Cardiac muscle cell (in vitro differentiated cells and primary cell): ENCODE measurements at regions not wholly inside any gene's neighbourhood (a gene's known extent, or its start where the extent isn't known, plus 50 kb on each side); places are given as distances from the start of the nearest gene placed in this dataset.
A peak's percentile ranks its signal among the peaks of the same experiment; 100 is the strongest.

Source experiments
- DNase-seq, 2 donors: peaks; one replicate each; pipeline versions ENCODE4 v3.0.0 to v3.0.0-alpha.2; 2010 to 2017; ENCODE audit warnings: low read depth in 1 of 2, low spot score in 1 of 2
- H3K27ac ChIP-seq: fragments of 200-600 bp; sonication (generic); 2 replicates; pipeline ENCODE4 v1.5.1; 2016
- H3K27me3 ChIP-seq: fragments of 200-600 bp; sonication (generic); 2 replicates; pipeline ENCODE4 v1.6.0; 2016; ENCODE audit warnings: control low read depth
- H3K36me3 ChIP-seq: fragments of 200-600 bp; sonication (generic); 2 replicates; pipeline ENCODE4 v1.5.1; 2016; ENCODE audit warnings: control low read depth
- H3K4me1 ChIP-seq: fragments of 200-600 bp; sonication (generic); 2 replicates; pipeline ENCODE4 v1.8.1; 2017; ENCODE audit warnings: low read depth, mild to moderate bottlenecking, mixed run types
- H3K4me3 ChIP-seq: fragments of 200-600 bp; sonication (generic); 2 replicates; pipeline ENCODE4 v1.5.1; 2016; ENCODE audit warnings: mild to moderate bottlenecking
- H3K9me3 ChIP-seq: fragments of 200-600 bp; sonication (generic); 2 replicates; pipeline ENCODE4 v1.5.1; 2017; ENCODE audit warnings: low read depth, mild to moderate bottlenecking, control low read depth
- TF ChIP-seq, protein P1 (sequence below): IDR thresholded peaks from 2 replicates; pipeline ENCODE4 v1.5.1; 2012; ENCODE audit warnings: low read depth, mild to moderate bottlenecking, low read length

DNA sequence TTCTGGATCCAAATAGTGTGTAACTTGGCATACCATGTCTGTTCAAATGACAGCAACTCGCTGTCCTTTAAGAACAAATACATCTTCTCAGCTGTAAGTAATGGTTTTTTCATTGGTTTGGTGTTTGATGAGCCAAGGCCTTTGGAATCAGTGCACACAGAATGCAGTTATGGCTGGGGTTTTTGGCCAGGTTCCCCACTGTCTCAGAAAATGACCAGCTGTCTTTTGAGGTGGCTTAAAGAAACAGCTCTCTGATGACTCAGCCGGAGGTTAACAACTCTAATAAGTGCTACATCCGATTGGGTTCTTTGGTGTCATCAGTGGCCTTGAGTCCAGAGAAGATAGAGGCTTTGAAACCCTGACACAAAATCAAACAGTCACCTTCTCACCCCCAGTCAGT is 688.4 kb downstream of the REEP3 start:
- Histone ChIP-seq H3K4me1 (no peaks in the 10 kb centered on the region), H3K4me3 (no peak overlapping the region), H3K27me3 (no peaks in the 10 kb centered on the region), H3K27ac (no peak overlapping the region), H3K36me3 (no peaks in the 10 kb centered on the region), H3K9me3 (peaks cover 3% of the 10 kb centered on the region)
- DNase-seq, result peak in 1 of 2 donors; percentile 24
- TF ChIP-seq, protein P1, sequence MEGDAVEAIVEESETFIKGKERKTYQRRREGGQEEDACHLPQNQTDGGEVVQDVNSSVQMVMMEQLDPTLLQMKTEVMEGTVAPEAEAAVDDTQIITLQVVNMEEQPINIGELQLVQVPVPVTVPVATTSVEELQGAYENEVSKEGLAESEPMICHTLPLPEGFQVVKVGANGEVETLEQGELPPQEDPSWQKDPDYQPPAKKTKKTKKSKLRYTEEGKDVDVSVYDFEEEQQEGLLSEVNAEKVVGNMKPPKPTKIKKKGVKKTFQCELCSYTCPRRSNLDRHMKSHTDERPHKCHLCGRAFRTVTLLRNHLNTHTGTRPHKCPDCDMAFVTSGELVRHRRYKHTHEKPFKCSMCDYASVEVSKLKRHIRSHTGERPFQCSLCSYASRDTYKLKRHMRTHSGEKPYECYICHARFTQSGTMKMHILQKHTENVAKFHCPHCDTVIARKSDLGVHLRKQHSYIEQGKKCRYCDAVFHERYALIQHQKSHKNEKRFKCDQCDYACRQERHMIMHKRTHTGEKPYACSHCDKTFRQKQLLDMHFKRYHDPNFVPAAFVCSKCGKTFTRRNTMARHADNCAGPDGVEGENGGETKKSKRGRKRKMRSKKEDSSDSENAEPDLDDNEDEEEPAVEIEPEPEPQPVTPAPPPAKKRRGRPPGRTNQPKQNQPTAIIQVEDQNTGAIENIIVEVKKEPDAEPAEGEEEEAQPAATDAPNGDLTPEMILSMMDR, result no peak

DNA sequence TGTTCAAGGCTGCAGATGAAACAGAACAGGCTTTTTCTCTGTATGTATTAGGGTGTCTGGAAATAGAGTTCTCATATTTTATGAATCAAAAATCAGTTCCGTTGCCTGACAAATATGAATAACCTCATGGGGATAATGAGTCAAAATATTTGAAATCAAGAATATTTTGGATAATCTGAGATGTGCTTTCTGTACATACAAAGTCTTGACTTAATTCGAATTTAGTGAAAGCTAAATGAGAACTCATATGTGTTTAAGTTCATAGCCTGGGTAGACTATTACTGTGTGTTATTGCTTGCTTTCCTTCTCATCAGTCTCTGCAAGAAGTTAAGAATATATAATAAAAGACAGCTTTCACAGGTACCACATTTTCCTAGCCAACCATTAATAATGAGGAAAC is 689.0 kb downstream of the REEP3 start:
- Histone ChIP-seq H3K27ac (no peak overlapping the region), H3K27me3 (no peaks in the 10 kb centered on the region), H3K4me1 (no peaks in the 10 kb centered on the region), H3K9me3 (peaks cover 3% of the 10 kb centered on the region), H3K36me3 (no peaks in the 10 kb centered on the region), H3K4me3 (no peak overlapping the region)
- TF ChIP-seq, protein P1, result no peak
- no peak for DNase-seq

DNA sequence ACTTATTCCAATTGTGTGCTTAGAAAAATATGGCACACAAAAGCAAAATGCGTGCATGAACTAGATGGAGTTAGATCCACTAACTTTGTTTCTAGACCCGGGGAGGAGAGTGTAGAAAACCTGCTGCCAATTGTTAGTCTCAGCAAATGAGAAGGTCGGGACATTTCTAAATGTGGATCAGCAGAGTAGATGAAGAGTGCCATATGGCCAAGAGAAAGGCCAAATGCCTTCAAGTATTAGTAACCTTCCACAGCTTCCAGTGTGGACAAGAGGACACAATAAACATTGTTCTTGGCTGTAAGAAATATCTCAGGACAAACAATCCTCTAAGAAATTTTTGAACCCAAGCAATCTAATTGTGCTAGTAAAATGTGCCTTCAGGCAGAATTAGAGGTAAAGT is 690.3 kb downstream of the REEP3 start:
- H3K27me3 ChIP-seq, result no peaks in the 10 kb centered on the region
- peaks cover 3% of the 10 kb centered on the region for H3K9me3 ChIP-seq
- H3K27ac ChIP-seq, result no peak overlapping the region
- TF ChIP-seq, protein P1, result no peak
- H3K4me3 ChIP-seq, result no peak overlapping the region
- no peak for DNase-seq
- no peaks in the 10 kb centered on the region for H3K4me1 ChIP-seq
- H3K36me3 ChIP-seq, result no peaks in the 10 kb centered on the region

DNA sequence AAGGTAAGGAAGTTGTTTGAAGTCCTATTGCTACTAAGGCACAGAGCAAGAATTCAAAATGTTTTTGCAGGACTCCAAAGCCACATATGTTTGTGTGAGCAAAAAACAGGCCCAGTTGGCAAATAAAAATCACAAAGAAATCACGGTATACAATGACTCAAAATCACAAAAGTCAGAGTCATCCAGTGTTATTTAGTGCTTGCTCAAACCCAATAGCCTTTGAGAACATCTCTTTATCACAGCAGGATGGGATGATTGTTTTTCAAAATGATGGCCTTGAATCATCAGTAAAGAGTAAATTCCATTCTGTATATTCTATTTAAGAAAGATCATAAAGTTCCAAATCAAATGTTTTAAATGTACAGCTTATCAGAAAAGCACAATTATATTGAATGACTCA is 693.9 kb downstream of the REEP3 start:
- Histone ChIP-seq H3K4me3 (no peak overlapping the region), H3K4me1 (no peaks in the 10 kb centered on the region), H3K27me3 (no peaks in the 10 kb centered on the region), H3K27ac (no peak overlapping the region), H3K9me3 (peaks cover 3% of the 10 kb centered on the region), H3K36me3 (no peaks in the 10 kb centered on the region)
- TF ChIP-seq, protein P1, result no peak
- no peak for DNase-seq

DNA sequence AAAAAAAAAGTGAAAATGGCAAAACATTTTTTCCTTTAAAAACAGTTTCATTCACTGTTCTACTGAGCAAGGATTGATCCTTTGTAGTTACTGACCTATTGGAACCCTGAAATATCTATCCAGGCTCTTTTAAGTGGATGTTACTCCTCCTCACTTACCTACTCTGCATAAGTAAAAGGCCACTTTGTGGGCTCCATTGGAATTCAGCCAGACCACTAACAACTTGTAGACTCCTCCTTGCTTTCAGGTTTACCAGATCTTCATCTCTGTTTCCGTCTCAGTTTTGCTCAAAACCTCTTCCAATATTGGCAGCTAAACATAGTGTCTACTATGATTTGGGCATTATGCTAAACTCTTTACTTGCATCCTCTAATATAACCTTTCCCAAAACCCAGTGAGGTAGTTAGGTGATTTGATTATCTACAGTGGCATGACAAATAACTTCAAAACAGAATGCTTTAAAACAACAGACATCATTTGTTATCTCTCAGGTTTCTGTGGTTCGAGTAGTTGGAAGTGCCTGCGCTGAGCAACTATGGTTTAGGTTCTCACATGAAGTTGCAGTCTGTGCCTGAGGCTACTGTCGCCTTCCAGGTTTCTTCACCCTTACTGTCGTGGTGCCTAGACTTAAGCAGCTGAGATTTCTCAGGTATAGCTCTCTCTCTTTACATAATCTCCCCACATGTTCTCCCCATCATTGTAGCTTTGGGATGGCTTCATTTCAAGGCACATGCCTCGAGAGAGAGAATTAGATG is 698.2 kb downstream of the REEP3 start:
- no peaks in the 10 kb centered on the region for H3K4me1 ChIP-seq
- no peaks in the 10 kb centered on the region for H3K27me3 ChIP-seq
- TF ChIP-seq, protein P1, result no peak
- no peak overlapping the region for H3K4me3 ChIP-seq
- no peaks in the 10 kb centered on the region for H3K9me3 ChIP-seq
- DNase-seq, result no peak
- no peak overlapping the region for H3K27ac ChIP-seq
- no peaks in the 10 kb centered on the region for H3K36me3 ChIP-seq
